Parathyroid adenoma (tissue), 2 donors: ENCODE measurements at regions not wholly inside any gene's neighbourhood (a gene's known extent, or its start where the extent isn't known, plus 50 kb on each side); places are given as distances from the start of the nearest gene placed in this dataset.

Experiments used
- H2AFZ ChIP-seq: fragments of 300-600 bp; sonication (generic); one replicate; pipeline ENCODE4 v1.7.0; 2017; ENCODE audit warnings: antibody characterized with exemption, mild to moderate bottlenecking
- H3K27ac ChIP-seq: fragments of 300-600 bp; sonication (generic); one replicate; pipeline ENCODE4 v1.7.0; 2017
- H3K27me3 ChIP-seq: fragments of 300-600 bp; sonication (generic); one replicate; pipeline ENCODE4 v1.7.0; 2017; ENCODE audit warnings: low read length; ENCODE audit not compliant: control insufficient read depth, insufficient read depth
- H3K36me3 ChIP-seq: fragments of 300-600 bp; sonication (generic); one replicate; pipeline ENCODE4 v1.7.0; 2017; ENCODE audit warnings: low read length; ENCODE audit not compliant: control insufficient read depth, insufficient read depth
- H3K4me1 ChIP-seq: fragments of 300-600 bp; sonication (generic); one replicate; pipeline ENCODE4 v1.7.0; 2017; ENCODE audit warnings: control low read depth
- H3K4me2 ChIP-seq: fragments of 300-600 bp; sonication (generic); one replicate; pipeline ENCODE4 v1.7.0; 2017; ENCODE audit warnings: low read length
- H3K4me3 ChIP-seq: fragments of 300-600 bp; sonication (generic); one replicate; pipeline ENCODE4 v1.7.0; 2017; ENCODE audit warnings: low read depth, low read length
- H3K79me2 ChIP-seq: fragments of 300-600 bp; sonication (generic); one replicate; pipeline ENCODE4 v1.7.0; 2017; ENCODE audit warnings: control low read depth
- H3K9ac ChIP-seq: fragments of 300-600 bp; sonication (generic); one replicate; pipeline ENCODE4 v1.7.0; 2017; ENCODE audit warnings: mild to moderate bottlenecking
- H3K9me3 ChIP-seq: fragments of 300-600 bp; sonication (generic); one replicate; pipeline ENCODE4 v1.7.0; 2017; ENCODE audit warnings: low read length; ENCODE audit not compliant: control insufficient read depth
- TF ChIP-seq, protein P1 (sequence below): fragments of 300-600 bp; sonication (generic); IDR thresholded peaks from one replicate; pipeline ENCODE4 v1.7.0; 2017; ENCODE audit warnings: antibody characterized with exemption, mild to moderate bottlenecking
- donor health status: primary hyperparathyroidism.

GRCh38 chr20:37627060-37627766, 66.6 kb upstream of the CTNNBL1 start:
- Histone ChIP-seq H3K4me3 (no peak overlapping the region), H3K9me3 (no peaks in the 10 kb centered on the region), H3K27me3 (no peaks in the 10 kb centered on the region), H3K4me2 (no peak overlapping the region), H3K4me1 (peaks cover 10% of the 10 kb centered on the region), H3K27ac (no peak overlapping the region), H3K79me2 (no peaks in the 10 kb centered on the region), H2AFZ (no peak overlapping the region), H3K36me3 (no peaks in the 10 kb centered on the region), H3K9ac (no peak overlapping the region)
- TF ChIP-seq, protein P1, sequence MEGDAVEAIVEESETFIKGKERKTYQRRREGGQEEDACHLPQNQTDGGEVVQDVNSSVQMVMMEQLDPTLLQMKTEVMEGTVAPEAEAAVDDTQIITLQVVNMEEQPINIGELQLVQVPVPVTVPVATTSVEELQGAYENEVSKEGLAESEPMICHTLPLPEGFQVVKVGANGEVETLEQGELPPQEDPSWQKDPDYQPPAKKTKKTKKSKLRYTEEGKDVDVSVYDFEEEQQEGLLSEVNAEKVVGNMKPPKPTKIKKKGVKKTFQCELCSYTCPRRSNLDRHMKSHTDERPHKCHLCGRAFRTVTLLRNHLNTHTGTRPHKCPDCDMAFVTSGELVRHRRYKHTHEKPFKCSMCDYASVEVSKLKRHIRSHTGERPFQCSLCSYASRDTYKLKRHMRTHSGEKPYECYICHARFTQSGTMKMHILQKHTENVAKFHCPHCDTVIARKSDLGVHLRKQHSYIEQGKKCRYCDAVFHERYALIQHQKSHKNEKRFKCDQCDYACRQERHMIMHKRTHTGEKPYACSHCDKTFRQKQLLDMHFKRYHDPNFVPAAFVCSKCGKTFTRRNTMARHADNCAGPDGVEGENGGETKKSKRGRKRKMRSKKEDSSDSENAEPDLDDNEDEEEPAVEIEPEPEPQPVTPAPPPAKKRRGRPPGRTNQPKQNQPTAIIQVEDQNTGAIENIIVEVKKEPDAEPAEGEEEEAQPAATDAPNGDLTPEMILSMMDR = no peak

GRCh38 chr20:37624963-37625362, 68.9 kb upstream of the CTNNBL1 start:
- Histone ChIP-seq H3K36me3 (no peaks in the 10 kb centered on the region), H3K9ac (no peak overlapping the region), H3K27me3 (no peaks in the 10 kb centered on the region), H3K4me1 (no peaks in the 10 kb centered on the region), H3K79me2 (no peaks in the 10 kb centered on the region), H3K4me3 (no peak overlapping the region), H2AFZ (no peak overlapping the region), H3K27ac (no peak overlapping the region), H3K9me3 (no peaks in the 10 kb centered on the region), H3K4me2 (no peak overlapping the region)
- TF ChIP-seq, protein P1 = no peak

DNA sequence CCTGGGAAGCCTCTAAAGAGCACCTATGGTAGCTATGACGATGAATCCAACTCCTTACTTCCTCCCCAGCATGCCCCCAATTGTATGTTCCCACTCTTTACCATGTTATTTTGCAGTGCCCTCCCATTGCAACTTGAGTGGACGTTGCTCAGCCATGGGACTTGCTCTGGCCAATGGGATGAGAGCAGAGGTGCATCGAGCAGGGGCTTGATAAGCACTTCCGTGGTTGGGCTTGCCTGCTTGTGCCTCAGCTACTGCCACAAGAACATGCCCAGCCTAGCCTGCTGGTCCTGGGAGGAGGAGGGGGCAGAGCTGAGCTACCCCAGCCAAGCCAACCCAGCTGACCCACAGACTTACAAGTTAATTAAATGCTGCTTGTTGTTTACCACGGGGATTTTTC, 71.1 kb upstream of the CTNNBL1 start:
- H3K4me1 ChIP-seq = no peaks in the 10 kb centered on the region
- TF ChIP-seq, protein P1 = no peak
- H3K4me3 ChIP-seq = no peak overlapping the region
- no peak overlapping the region for H3K4me2 ChIP-seq
- no peak overlapping the region for H3K9ac ChIP-seq
- H3K27ac ChIP-seq = no peak overlapping the region
- no peaks in the 10 kb centered on the region for H3K79me2 ChIP-seq
- no peaks in the 10 kb centered on the region for H3K9me3 ChIP-seq
- no peaks in the 10 kb centered on the region for H3K27me3 ChIP-seq
- no peaks in the 10 kb centered on the region for H3K36me3 ChIP-seq
- no peak overlapping the region for H2AFZ ChIP-seq

DNA sequence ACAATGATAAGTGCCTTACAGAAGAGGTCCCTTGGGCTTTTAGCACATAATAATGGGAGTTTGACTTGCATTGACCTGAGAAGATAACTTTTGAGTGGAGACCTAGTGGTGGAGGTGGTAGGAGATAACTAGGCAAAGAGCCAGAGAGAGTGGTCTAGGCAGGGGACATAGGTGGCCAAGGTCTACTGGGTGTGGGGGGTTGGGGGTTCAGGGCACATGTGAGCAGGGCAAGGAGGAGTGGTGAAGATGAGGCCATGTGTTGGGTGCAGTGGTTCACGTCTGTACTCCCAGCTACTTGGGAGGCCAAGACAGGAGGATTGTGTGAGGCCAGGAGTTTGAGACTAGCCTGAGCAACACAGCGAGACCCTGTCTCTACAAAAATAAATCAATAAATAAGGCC, 74.3 kb upstream of the CTNNBL1 start:
- H3K4me1 ChIP-seq = no peaks in the 10 kb centered on the region
- H2AFZ ChIP-seq = no peak overlapping the region
- no peaks in the 10 kb centered on the region for H3K9me3 ChIP-seq
- no peak overlapping the region for H3K4me3 ChIP-seq
- no peaks in the 10 kb centered on the region for H3K27me3 ChIP-seq
- H3K27ac ChIP-seq = no peak overlapping the region
- H3K79me2 ChIP-seq = no peaks in the 10 kb centered on the region
- no peak overlapping the region for H3K9ac ChIP-seq
- TF ChIP-seq, protein P1 = no peak
- H3K36me3 ChIP-seq = no peaks in the 10 kb centered on the region
- H3K4me2 ChIP-seq = no peak overlapping the region

DNA sequence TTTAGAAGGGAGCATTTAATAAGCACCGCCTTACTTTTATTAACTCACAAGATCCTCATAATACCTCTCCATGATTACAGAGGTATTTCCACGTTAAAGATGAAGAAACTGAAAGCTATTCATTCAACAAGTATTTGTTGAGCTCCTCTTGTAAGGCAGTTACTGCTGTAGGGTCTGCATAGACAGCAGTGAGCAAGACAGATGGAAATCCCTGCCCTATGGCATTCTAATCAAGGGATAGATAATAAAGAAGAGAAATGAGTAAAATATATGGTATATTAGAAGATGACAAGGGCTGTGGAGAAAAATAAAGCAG, 77.8 kb upstream of the CTNNBL1 start:
- no peaks in the 10 kb centered on the region for H3K4me1 ChIP-seq
- no peak overlapping the region for H2AFZ ChIP-seq
- no peak overlapping the region for H3K9ac ChIP-seq
- no peaks in the 10 kb centered on the region for H3K27me3 ChIP-seq
- no peak overlapping the region for H3K4me2 ChIP-seq
- TF ChIP-seq, protein P1 = no peak
- H3K36me3 ChIP-seq = no peaks in the 10 kb centered on the region
- no peak overlapping the region for H3K4me3 ChIP-seq
- H3K9me3 ChIP-seq = no peaks in the 10 kb centered on the region
- H3K27ac ChIP-seq = no peak overlapping the region
- H3K79me2 ChIP-seq = no peaks in the 10 kb centered on the region
